ENCODE measurements at regions not wholly inside any gene's neighbourhood (a gene's known extent, or its start where the extent isn't known, plus 50 kb on each side); places are given as distances from the start of the nearest gene placed in this dataset.

DNA sequence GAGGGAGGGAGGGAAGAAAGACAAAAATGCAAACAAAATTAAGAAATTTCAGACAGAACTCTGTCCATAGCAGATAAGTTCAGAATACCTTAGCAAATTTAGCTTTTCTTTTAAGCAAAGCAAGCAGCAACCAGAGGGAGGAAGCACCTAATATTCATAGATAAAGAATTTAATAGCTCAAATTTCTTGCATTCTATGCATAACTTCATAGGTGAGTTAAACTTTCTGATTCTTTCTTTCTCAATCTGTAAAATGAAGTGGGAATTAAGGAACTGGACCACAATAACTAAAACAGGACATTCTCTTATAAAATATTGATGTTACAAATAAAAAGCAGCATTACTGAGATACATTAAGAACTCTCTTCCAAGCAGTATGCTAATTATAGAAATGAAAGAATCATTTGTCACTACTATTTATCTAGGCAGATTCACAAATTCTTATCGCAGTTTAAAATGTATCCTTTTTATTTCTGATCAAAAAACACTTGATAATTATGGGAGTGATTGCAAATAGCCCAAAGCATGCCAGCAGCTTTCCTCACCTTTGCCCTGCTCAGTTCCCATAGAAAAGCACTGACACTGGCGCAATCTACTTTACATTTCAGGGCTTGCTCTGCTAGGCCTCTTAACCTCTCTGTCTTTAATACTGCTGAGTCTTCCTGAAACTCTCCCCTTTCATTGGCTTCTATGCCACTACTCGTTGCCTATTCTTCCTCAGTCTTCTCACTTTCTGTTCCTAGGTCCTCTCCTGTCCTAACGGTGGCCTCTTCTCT is 341.8 kb downstream of the PIK3R1 start:
- no peak overlapping the region for H3K4me3 ChIP-seq (replicated peaks in 1 of 2; ENCODE audit: low read depth in 1 of 2, low read length in 2 of 2)
- no peaks in the 10 kb centered on the region for H3K9me2 ChIP-seq (ENCODE audit: insufficient read depth)
- no peaks in the 10 kb centered on the region for H4K20me1 ChIP-seq (ENCODE audit: insufficient read depth)
- no peak for DNase-seq (ENCODE audit: low read depth, low spot score)
- no peak for ATAC-seq
- H3K27me3 ChIP-seq (ENCODE audit: insufficient read depth, low read length): no peaks in the 10 kb centered on the region
- H2AFZ ChIP-seq (ENCODE audit: low read depth, low read length, poor library complexity, severe bottlenecking): no peak overlapping the region
- TF ChIP-seq, protein P1, sequence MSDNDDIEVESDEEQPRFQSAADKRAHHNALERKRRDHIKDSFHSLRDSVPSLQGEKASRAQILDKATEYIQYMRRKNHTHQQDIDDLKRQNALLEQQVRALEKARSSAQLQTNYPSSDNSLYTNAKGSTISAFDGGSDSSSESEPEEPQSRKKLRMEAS (IDR thresholded peaks at IDR 0.05): no peak
- intact Hi-C loops (cut with micrococcal nuclease): no loop called here
- peaks cover 3 to 9% of the 10 kb centered on the region in 2 experiments; a peak in 2 of 4 replicates for H3K4me1 ChIP-seq (ENCODE audit: control insufficient read depth in 1 of 2, insufficient read depth in 2 of 2, low read length in 2 of 2)
- no peaks in the 10 kb centered on the region; a peak in 1 of 4 replicates for H3K36me3 ChIP-seq (ENCODE audit: control insufficient read depth in 1 of 2, insufficient read depth in 2 of 2, low read length in 2 of 2)
- no peaks in the 10 kb centered on the region for H3K79me2 ChIP-seq (ENCODE audit: insufficient read depth, low read length)
- CTCF ChIA-PET: no interaction called here
- peaks cover 3 to 5% of the 10 kb centered on the region in 2 experiments; a peak in 1 of 4 replicates for H3K9me3 ChIP-seq (ENCODE audit: control insufficient read depth in 1 of 2, insufficient read depth in 1 of 2, low read depth in 1 of 2, low read length in 2 of 2)
- H3K4me2 ChIP-seq (ENCODE audit: low read length): no peak overlapping the region
- RAD21 ChIA-PET (ENCODE audit: low non-redundant PET in 1 of 2, low total read pairs in 2 of 2, uncharacterized antibody in 2 of 2, unreplicated experiment in 2 of 2): no interaction called here
- no TSS peak for BruUV-seq (replicated peaks)
- POLR2A ChIA-PET: no interaction called here
- no peak overlapping the region for H3K9ac ChIP-seq (ENCODE audit: low read length)
- H3K27ac ChIP-seq (ENCODE audit: low read depth, low read length): no peak overlapping the region

GRCh38 chr5:68562308-68562707 is 346.8 kb downstream of the PIK3R1 start:
- no TSS peak for BruUV-seq (replicated peaks)
- no peak overlapping the region for H3K4me3 ChIP-seq (replicated peaks in 1 of 2; ENCODE audit: low read depth in 1 of 2, low read length in 2 of 2)
- no peaks in the 10 kb centered on the region for H3K27me3 ChIP-seq (ENCODE audit: insufficient read depth, low read length)
- TF ChIP-seq SP1 (IDR thresholded peaks at IDR 0.05; ENCODE audit: low read depth) (no peak), TCF7L2 (IDR thresholded peaks at IDR 0.05; ENCODE audit: borderline replicate concordance, extremely low read depth, insufficient read depth, insufficient read length) (no peak), CBX3 (IDR thresholded peaks at IDR 0.05; ENCODE audit: low read depth) (no peak), EZH2phosphoT487 (IDR thresholded peaks at IDR 0.05; ENCODE audit: borderline replicate concordance) (no peak), RAD21 (IDR thresholded peaks at IDR 0.05; ENCODE audit: low read depth) (no peak), POLR2AphosphoS5 (IDR thresholded peaks at IDR 0.05; ENCODE audit: low read depth, low read length) (no peak), YY1 (IDR thresholded peaks at IDR 0.05; ENCODE audit: extremely low read depth, insufficient replicate concordance, low read depth, low read length) (no peak), JUND (IDR thresholded peaks at IDR 0.05) (no peak)
- TF ChIP-seq, protein P2, sequence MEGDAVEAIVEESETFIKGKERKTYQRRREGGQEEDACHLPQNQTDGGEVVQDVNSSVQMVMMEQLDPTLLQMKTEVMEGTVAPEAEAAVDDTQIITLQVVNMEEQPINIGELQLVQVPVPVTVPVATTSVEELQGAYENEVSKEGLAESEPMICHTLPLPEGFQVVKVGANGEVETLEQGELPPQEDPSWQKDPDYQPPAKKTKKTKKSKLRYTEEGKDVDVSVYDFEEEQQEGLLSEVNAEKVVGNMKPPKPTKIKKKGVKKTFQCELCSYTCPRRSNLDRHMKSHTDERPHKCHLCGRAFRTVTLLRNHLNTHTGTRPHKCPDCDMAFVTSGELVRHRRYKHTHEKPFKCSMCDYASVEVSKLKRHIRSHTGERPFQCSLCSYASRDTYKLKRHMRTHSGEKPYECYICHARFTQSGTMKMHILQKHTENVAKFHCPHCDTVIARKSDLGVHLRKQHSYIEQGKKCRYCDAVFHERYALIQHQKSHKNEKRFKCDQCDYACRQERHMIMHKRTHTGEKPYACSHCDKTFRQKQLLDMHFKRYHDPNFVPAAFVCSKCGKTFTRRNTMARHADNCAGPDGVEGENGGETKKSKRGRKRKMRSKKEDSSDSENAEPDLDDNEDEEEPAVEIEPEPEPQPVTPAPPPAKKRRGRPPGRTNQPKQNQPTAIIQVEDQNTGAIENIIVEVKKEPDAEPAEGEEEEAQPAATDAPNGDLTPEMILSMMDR (IDR thresholded peaks at IDR 0.05 in 2 of 3, conservative IDR thresholded peaks at IDR 0.05 in 1 of 3; ENCODE audit: borderline replicate concordance in 1 of 3, insufficient read depth in 1 of 3, low read depth in 2 of 3, low read length in 2 of 3): no peak
- TF ChIP-seq, protein P3, sequence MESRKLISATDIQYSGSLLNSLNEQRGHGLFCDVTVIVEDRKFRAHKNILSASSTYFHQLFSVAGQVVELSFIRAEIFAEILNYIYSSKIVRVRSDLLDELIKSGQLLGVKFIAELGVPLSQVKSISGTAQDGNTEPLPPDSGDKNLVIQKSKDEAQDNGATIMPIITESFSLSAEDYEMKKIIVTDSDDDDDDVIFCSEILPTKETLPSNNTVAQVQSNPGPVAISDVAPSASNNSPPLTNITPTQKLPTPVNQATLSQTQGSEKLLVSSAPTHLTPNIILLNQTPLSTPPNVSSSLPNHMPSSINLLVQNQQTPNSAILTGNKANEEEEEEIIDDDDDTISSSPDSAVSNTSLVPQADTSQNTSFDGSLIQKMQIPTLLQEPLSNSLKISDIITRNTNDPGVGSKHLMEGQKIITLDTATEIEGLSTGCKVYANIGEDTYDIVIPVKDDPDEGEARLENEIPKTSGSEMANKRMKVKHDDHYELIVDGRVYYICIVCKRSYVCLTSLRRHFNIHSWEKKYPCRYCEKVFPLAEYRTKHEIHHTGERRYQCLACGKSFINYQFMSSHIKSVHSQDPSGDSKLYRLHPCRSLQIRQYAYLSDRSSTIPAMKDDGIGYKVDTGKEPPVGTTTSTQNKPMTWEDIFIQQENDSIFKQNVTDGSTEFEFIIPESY (IDR thresholded peaks at IDR 0.05; ENCODE audit: extremely low read depth, insufficient replicate concordance, low read length): no peak
- H3K4me1 ChIP-seq (ENCODE audit: control insufficient read depth in 1 of 2, insufficient read depth in 2 of 2, low read length in 2 of 2): no peaks in the 10 kb centered on the region; a peak in 1 of 4 replicates
- H3K9me2 ChIP-seq (ENCODE audit: insufficient read depth): no peaks in the 10 kb centered on the region
- H4K20me1 ChIP-seq (ENCODE audit: insufficient read depth): no peaks in the 10 kb centered on the region
- intact Hi-C loops (cut with micrococcal nuclease): no loop called here
- H3K79me2 ChIP-seq (ENCODE audit: insufficient read depth, low read length): no peaks in the 10 kb centered on the region
- ATAC-seq (no peak), DNase-seq (ENCODE audit: low read depth, low spot score) (no peak)
- RAD21 ChIA-PET (ENCODE audit: low non-redundant PET in 1 of 2, low total read pairs in 2 of 2, uncharacterized antibody in 2 of 2, unreplicated experiment in 2 of 2): no interaction called here
- POLR2A ChIA-PET: interaction anchor here (1.2 kb wide), 1 partner anchor 12 kb away, joined by 3 read pairs; no protein-coding TSS in a partner anchor
- H3K9ac ChIP-seq (ENCODE audit: low read length): no peak overlapping the region
- H3K9me3 ChIP-seq (ENCODE audit: control insufficient read depth in 1 of 2, insufficient read depth in 1 of 2, low read depth in 1 of 2, low read length in 2 of 2): peaks cover 3 to 5% of the 10 kb centered on the region in 2 experiments; a peak in 1 of 4 replicates
- H3K36me3 ChIP-seq (ENCODE audit: control insufficient read depth in 1 of 2, insufficient read depth in 2 of 2, low read length in 2 of 2): no peaks in the 10 kb centered on the region; a peak in 1 of 4 replicates
- no peak overlapping the region for H2AFZ ChIP-seq (ENCODE audit: low read depth, low read length, poor library complexity, severe bottlenecking)
- CTCF ChIA-PET: no interaction called here
- H3K4me2 ChIP-seq (ENCODE audit: low read length): no peak overlapping the region
- H3K27ac ChIP-seq (ENCODE audit: low read depth, low read length): no peak overlapping the region

Measured in HCT116 (cell line).